CD4-positive, alpha-beta T cell (primary cell): ENCODE measurements at regions not wholly inside any gene's neighbourhood (a gene's known extent, or its start where the extent isn't known, plus 50 kb on each side); places are given as distances from the start of the nearest gene placed in this dataset.

ENCODE experiments used
- ATAC-seq: fragments of 200-7000 bp; cut with Tn5 transposase; one replicate; pipeline ENCODE4 v1.10.0; 2022; ENCODE audit warnings: mild to moderate bottlenecking; ENCODE audit not compliant: poor library complexity
- CTCF ChIA-PET: fragments of 350-600 bp; sonication (Branson Sonifier 250); formaldehyde crosslinking; loops from one replicate; lab custom pipeline; 2021; ENCODE audit warnings: antibody characterized with exemption, inconsistent platforms; lab: Charles Lee
- POLR2A ChIA-PET: fragments of 350-600 bp; sonication (Branson Sonifier 250); formaldehyde crosslinking; loops from one replicate; lab custom pipeline; 2021; ENCODE audit warnings: antibody characterized with exemption, inconsistent platforms; lab: Charles Lee
- DNase-seq, 14 experiments: peaks; one replicate each; pipeline ENCODE4 v3.0.0-alpha.2; 2013 to 2020; ENCODE audit warnings: mixed read lengths in 2 of 14
- H3K27ac ChIP-seq, 2 donors: one replicate each; pipeline versions ENCODE4 v1.5.1 to v1.7.0; 2013; ENCODE audit warnings: low read length in 2 of 2, low read depth in 1 of 2, mild to moderate bottlenecking in 1 of 2
- H3K27me3 ChIP-seq, 2 experiments: 1 replicate in 1 of 2; 2 replicates in 1 of 2; pipeline versions ENCODE4 v1.6.1 to v1.7.0; 2013; ENCODE audit warnings: low read length in 2 of 2, control low read depth in 1 of 2, mild to moderate bottlenecking in 1 of 2, moderate library complexity in 1 of 2; ENCODE audit not compliant: insufficient read depth in 2 of 2, control insufficient read depth in 1 of 2
- H3K36me3 ChIP-seq: one replicate; pipeline ENCODE4 v1.6.1; 2013; ENCODE audit warnings: low read length, control low read depth; ENCODE audit not compliant: insufficient read depth
- H3K4me1 ChIP-seq: one replicate; pipeline ENCODE4 v1.6.1; 2013; ENCODE audit warnings: low read length, control low read depth; ENCODE audit not compliant: insufficient read depth
- H3K4me3 ChIP-seq: one replicate; pipeline ENCODE4 v1.5.1; 2013; ENCODE audit warnings: mild to moderate bottlenecking, low read length, moderate library complexity
- H3K9me3 ChIP-seq, 2 experiments: 1 replicate in 1 of 2; 2 replicates in 1 of 2; pipeline versions ENCODE4 v1.6.1 to v1.7.0; 2013; ENCODE audit warnings: low read length in 2 of 2, mild to moderate bottlenecking in 2 of 2, control low read depth in 1 of 2, moderate library complexity in 1 of 2; ENCODE audit not compliant: control insufficient read depth in 1 of 2, insufficient read depth in 1 of 2
- H3K27ac Mint-ChIP-seq: one replicate; pipeline ENCODE4 v1.8.0; 2020; ENCODE audit warnings: mixed read lengths
- H3K27me3 Mint-ChIP-seq: one replicate; pipeline ENCODE4 v1.8.0; 2021; ENCODE audit warnings: mixed read lengths
- H3K36me3 Mint-ChIP-seq: one replicate; pipeline ENCODE4 v1.8.0; 2021; ENCODE audit warnings: low read depth, mixed read lengths
- H3K4me1 Mint-ChIP-seq: one replicate; pipeline ENCODE4 v1.8.0; 2021; ENCODE audit warnings: low read depth, mixed read lengths
- H3K4me3 Mint-ChIP-seq: one replicate; pipeline ENCODE4 v1.8.0; 2020; ENCODE audit warnings: mild to moderate bottlenecking, mixed read lengths
- H3K9me3 Mint-ChIP-seq: one replicate; pipeline ENCODE4 v1.8.0; 2020; ENCODE audit warnings: mixed read lengths
- CTCF ChIP-seq: fragments of 200-600 bp; IDR thresholded peaks from one replicate; pipeline ENCODE4 v1.8.0; 2022; ENCODE audit warnings: antibody characterized with exemption, mild to moderate bottlenecking
- intact Hi-C, 2 experiments: fragments of 100-400 bp; cut with DNase I in 1 of 2; cut with micrococcal nuclease in 1 of 2; formaldehyde crosslinking; loops; one replicate each; pipeline versions ENCODE4 v1.15.1 to v1.9.0; 2023 to 2025; cut with DNase I, micrococcal nuclease

GRCh38 chr5:142461028-142461590, 136.3 kb upstream of the SPRY4 start:
- peaks cover 5% of the 10 kb centered on the region for H3K9me3 Mint-ChIP-seq
- intact Hi-C loops = no loop called here
- no peaks in the 10 kb centered on the region for H3K4me1 Mint-ChIP-seq
- DNase-seq (no peak), ATAC-seq (no peak)
- Histone ChIP-seq H3K27ac (no peak overlapping the region), H3K27me3 (no peaks in the 10 kb centered on the region), H3K4me1 (no peaks in the 10 kb centered on the region), H3K36me3 (no peaks in the 10 kb centered on the region), H3K4me3 (no peak overlapping the region), H3K9me3 (peaks cover 0 to 17% of the 10 kb centered on the region in 2 experiments)
- no peaks in the 10 kb centered on the region for H3K27me3 Mint-ChIP-seq
- TF ChIP-seq CTCF = no peak
- CTCF ChIA-PET = interaction anchor here (0.9 kb wide), 1 partner anchor 16 kb away, joined by 3 read pairs; no protein-coding TSS in a partner anchor
- POLR2A ChIA-PET = no interaction called here
- no peak overlapping the region for H3K27ac Mint-ChIP-seq
- H3K36me3 Mint-ChIP-seq = no peaks in the 10 kb centered on the region
- no peak overlapping the region for H3K4me3 Mint-ChIP-seq

- Mint-ChIP-seq H3K9me3 (peaks cover 8% of the 10 kb centered on the region), H3K27ac (no peak overlapping the region), H3K4me1 (no peaks in the 10 kb centered on the region), H3K4me3 (no peak overlapping the region), H3K36me3 (no peaks in the 10 kb centered on the region), H3K27me3 (no peaks in the 10 kb centered on the region)
- Histone ChIP-seq H3K36me3 (no peaks in the 10 kb centered on the region), H3K4me3 (no peak overlapping the region), H3K4me1 (no peaks in the 10 kb centered on the region), H3K9me3 (peaks cover 0 to 17% of the 10 kb centered on the region in 2 experiments), H3K27ac (no peak overlapping the region), H3K27me3 (no peaks in the 10 kb centered on the region)
- POLR2A ChIA-PET = no interaction called here
- CTCF ChIA-PET = no interaction called here
- no peak for TF ChIP-seq CTCF
- DNase-seq (no peak), ATAC-seq (no peak)
- intact Hi-C loops = no loop called here
These were observed 134.4 kb upstream of the SPRY4 start for GRCh38 chr5:142459209-142459608.

- intact Hi-C loops = no loop called here
- POLR2A ChIA-PET = interaction anchor here (0.6 kb wide), 1 partner anchor 56 kb away, joined by 6 read pairs; no protein-coding TSS in a partner anchor
- DNase-seq = peak in 1 of 14 experiments; percentile 45
These were observed 131.0 kb upstream of the SPRY4 start for GRCh38 chr5:142455856-142456255.

More at GRCh38 chr5:142455856-142456255, 131.0 kb upstream of the SPRY4 start:
- Histone ChIP-seq H3K27ac (no peak overlapping the region), H3K9me3 (peaks cover 0 to 21% of the 10 kb centered on the region in 2 experiments), H3K27me3 (no peaks in the 10 kb centered on the region), H3K4me3 (no peak overlapping the region), H3K4me1 (no peaks in the 10 kb centered on the region), H3K36me3 (no peaks in the 10 kb centered on the region)
- H3K4me3 Mint-ChIP-seq = no peak overlapping the region
- TF ChIP-seq CTCF = no peak
- no peak for ATAC-seq
- no peaks in the 10 kb centered on the region for H3K4me1 Mint-ChIP-seq
- CTCF ChIA-PET = no interaction called here
- peaks cover 9% of the 10 kb centered on the region for H3K9me3 Mint-ChIP-seq
- peaks cover 3% of the 10 kb centered on the region for H3K36me3 Mint-ChIP-seq
- no peak overlapping the region for H3K27ac Mint-ChIP-seq
- H3K27me3 Mint-ChIP-seq = peaks cover 4% of the 10 kb centered on the region
